Stimulated activated effector memory CD8-positive, alpha-beta T cell treated with anti-CD3 and anti-CD28 coated beads, Interleukin-12 subunit alpha, Interleukin-12 subunit beta, amount 100 ng/mL, for 72 hours (primary cell): ENCODE measurements at regions not wholly inside any gene's neighbourhood (a gene's known extent, or its start where the extent isn't known, plus 50 kb on each side); places are given as distances from the start of the nearest gene placed in this dataset.
"Not testable (repeated sequence)": the region's sequence is repeated elsewhere in the genome, so short reads cannot be mapped to it uniquely, and the experiment has no call there.

Experiments used
- ATAC-seq: fragments of 150-1000 bp; cut with Tn5 transposase; 2 replicates; pipeline ENCODE4 v1.10.0; 2021
- DNase-seq, 2 donors: peaks; one replicate each; pipeline ENCODE4 v3.0.0; 2021 to 2022; ENCODE audit warnings: low spot score in 2 of 2
- H3K27ac Mint-ChIP-seq: one replicate; pipeline ENCODE4 v1.8.0; 2022; ENCODE audit warnings: mild to moderate bottlenecking, mixed read lengths
- H3K36me3 Mint-ChIP-seq: one replicate; pipeline ENCODE4 v1.8.0; 2022; ENCODE audit warnings: mild to moderate bottlenecking, mixed read lengths
- H3K4me1 Mint-ChIP-seq: one replicate; pipeline ENCODE4 v1.8.0; 2022; ENCODE audit warnings: mixed read lengths
- H3K4me3 Mint-ChIP-seq: one replicate; pipeline ENCODE4 v1.8.0; 2022; ENCODE audit warnings: mild to moderate bottlenecking, mixed read lengths
- H3K9me3 Mint-ChIP-seq: one replicate; pipeline ENCODE4 v1.8.0; 2022; ENCODE audit warnings: mixed read lengths

DNA sequence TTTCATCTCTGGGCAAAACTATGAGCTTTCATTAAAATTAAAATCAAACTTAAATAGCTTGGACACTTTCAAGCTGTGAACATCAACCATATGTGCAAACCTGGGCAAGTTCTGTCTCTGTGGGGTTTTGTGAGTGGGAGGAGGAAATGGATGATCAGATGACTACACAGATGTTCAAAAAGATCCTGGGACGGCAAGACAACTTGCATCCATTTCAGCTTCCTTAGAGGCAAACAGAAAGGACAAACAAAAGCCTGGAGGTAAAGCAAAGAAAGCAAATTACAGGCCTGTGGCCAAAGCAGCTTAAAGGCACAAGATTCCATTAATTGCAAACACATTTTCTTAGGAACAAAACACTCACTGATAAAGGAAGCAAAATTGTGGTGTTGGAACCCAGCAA is 222.2 kb downstream of the NEBL start:
- Mint-ChIP-seq H3K4me1 (no peaks in the 10 kb centered on the region), H3K9me3 (peaks cover 7% of the 10 kb centered on the region), H3K4me3 (no peak overlapping the region), H3K36me3 (no peaks in the 10 kb centered on the region), H3K27ac (no peak overlapping the region)
- DNase-seq (no peak), ATAC-seq (no peak)

DNA sequence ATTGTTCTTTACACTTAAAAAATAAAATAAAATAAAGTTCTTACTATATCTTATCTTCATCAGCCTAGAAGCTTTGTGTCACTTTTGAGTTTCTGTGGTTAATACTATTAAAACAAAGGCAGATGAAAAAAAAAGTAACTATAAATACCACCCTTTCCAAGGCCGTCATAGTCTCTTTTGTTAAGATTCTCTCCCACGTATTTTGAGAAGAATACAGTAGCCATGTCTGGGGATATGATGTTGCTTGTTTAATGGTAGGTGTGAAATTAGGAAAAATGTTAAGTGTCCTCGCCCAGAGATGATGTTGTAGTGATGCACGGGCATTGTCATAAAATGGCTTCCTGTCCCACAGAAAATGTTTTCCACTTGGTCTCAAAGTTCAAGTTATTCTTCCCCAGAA is 223.9 kb downstream of the NEBL start:
- no peak overlapping the region for H3K4me3 Mint-ChIP-seq
- H3K4me1 Mint-ChIP-seq, result no peaks in the 10 kb centered on the region
- ATAC-seq, result no peak

DNA sequence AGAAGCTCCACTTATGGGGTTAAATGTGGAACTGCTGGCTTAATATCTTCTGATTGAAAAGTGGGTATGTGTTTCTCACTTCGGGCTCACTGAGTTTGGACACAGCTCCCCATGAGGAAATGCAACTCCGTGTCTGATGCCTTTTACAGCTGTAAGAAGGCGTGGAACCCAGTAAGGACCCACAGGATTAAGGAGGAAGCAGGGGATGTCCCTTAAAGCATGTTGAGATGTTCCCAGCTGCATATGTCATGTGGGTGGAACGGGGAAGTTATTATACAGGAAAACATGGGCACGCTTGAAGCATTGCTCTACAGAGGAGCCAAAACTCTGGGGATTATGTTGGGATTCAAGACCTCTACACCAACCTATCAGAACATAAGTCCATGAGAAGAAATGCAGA is 224.4 kb downstream of the NEBL start:
- Mint-ChIP-seq H3K9me3 (peaks cover 14% of the 10 kb centered on the region), H3K27ac (no peak overlapping the region), H3K36me3 (no peaks in the 10 kb centered on the region), H3K4me3 (no peak overlapping the region), H3K4me1 (no peaks in the 10 kb centered on the region)
- DNase-seq, result no peak
- ATAC-seq, result no peak

More for the DNA sequence above, 223.9 kb downstream of the NEBL start:
- H3K9me3 Mint-ChIP-seq, result peaks cover 10% of the 10 kb centered on the region
- DNase-seq, result no peak
- no peak overlapping the region for H3K27ac Mint-ChIP-seq
- no peaks in the 10 kb centered on the region for H3K36me3 Mint-ChIP-seq

DNA sequence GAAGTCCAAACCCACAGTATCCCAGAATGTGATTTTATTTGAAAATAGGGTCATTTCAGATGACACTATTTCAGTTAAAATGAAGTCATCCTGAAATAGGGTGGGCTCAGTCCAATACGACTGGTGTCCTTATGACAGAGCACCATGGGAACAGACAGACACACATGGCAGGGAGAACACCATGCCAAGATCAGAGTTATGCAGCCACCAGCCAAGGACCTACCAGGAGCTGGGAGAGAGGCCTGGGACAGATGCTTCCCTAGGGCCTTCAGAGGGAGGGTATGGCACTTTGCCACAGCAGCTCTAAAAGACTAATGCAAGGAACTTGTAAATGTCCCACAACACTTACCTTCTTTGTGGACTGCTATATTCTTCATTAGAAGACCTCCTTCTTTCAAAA is 226.5 kb downstream of the NEBL start:
- H3K27ac Mint-ChIP-seq, result no peak overlapping the region
- no peak overlapping the region for H3K4me3 Mint-ChIP-seq
- peaks cover 17% of the 10 kb centered on the region for H3K9me3 Mint-ChIP-seq
- no peaks in the 10 kb centered on the region for H3K36me3 Mint-ChIP-seq
- ATAC-seq (no peak), DNase-seq (no peak)
- no peaks in the 10 kb centered on the region for H3K4me1 Mint-ChIP-seq

DNA sequence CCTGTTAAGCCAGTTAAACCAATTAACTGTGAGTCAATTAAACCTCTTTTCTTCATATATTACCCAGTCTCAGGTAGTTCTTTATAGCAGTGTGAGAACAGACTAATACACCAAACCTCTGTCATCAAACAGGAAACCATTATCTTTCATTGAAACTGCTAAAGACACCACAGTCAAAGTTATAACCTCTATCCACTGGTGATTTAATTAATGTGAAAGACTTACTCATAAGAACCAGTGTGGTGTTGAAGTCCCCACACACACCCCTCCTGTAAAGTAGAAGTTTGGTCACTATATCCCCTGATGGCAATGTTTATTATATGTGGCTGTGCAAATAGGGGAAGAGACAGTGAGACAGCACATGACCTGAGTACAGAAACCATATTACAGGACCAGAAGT is 228.1 kb downstream of the NEBL start:
- no peak overlapping the region for H3K27ac Mint-ChIP-seq

DNA sequence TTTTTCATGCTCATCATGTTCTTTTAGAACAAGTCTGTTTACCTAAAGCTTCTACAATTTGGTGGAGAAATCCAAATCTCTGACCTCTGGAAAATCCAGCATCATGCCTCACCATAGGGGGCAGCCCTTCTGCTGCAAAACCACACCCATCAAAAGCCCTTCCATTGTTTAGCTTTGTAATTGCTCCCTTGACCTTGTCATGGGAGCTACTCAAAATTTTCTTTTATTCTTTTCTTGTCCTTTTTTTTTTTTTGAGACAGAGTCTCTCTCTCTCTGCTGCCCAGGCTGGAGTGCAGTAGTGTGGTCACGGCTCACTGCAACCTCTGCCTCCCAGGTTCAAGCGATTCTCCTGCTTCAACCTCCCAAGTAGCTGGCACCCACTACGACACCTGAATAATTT is 234.4 kb downstream of the NEBL start:
- Mint-ChIP-seq H3K36me3 (no peaks in the 10 kb centered on the region), H3K4me1 (no peaks in the 10 kb centered on the region), H3K27ac (no peak overlapping the region), H3K9me3 (peaks cover 12% of the 10 kb centered on the region), H3K4me3 (no peak overlapping the region)
- ATAC-seq (no peak), DNase-seq (no peak)

More for the DNA sequence above, 228.1 kb downstream of the NEBL start:
- Mint-ChIP-seq H3K36me3 (no peaks in the 10 kb centered on the region), H3K4me1 (no peaks in the 10 kb centered on the region), H3K4me3 (no peak overlapping the region), H3K9me3 (peaks cover 19% of the 10 kb centered on the region)
- no peak for ATAC-seq
- no peak for DNase-seq

DNA sequence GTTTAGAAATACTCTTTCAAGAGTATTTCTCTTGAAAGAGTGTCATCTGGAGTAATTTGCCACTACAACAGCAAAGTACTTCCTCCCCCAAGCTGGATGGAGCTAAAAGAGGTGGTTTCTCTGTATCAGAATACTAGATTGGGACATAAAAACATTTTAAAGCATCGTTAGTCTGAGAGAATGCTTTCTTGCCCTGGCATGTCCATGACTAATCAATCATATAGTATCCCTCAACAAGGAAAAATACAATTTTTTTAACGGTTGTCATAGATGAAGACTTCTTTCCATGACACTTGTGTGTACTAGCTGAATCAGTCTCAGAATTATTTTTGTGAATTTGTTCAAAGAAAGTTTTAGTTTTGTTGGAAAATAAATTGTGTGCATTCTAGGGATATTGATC is 237.9 kb downstream of the NEBL start:
- Mint-ChIP-seq H3K27ac (no peak overlapping the region), H3K4me1 (no peaks in the 10 kb centered on the region), H3K4me3 (no peak overlapping the region), H3K9me3 (peaks cover 15% of the 10 kb centered on the region), H3K36me3 (no peaks in the 10 kb centered on the region)
- no peak for DNase-seq
- no peak for ATAC-seq

DNA sequence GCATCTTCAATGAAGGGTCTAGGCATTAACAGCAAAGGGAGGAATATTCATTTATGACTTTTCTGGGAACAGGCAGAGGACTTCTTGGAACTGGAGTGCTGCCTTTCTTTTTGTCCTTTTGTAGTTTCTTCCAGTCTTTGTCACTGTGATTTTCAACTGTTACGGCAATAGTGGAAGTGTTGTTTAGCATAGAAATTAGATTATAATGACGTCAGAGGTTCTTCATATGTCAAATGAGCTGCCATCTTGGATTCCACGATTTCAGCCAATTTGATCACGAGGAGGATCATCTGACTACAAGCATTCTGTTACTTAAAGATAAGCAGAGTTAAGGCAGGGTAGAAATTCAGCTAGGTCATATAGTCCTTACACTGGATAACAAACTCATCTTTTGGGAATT is 239.0 kb downstream of the NEBL start:
- no peak overlapping the region for H3K4me3 Mint-ChIP-seq

DNA sequence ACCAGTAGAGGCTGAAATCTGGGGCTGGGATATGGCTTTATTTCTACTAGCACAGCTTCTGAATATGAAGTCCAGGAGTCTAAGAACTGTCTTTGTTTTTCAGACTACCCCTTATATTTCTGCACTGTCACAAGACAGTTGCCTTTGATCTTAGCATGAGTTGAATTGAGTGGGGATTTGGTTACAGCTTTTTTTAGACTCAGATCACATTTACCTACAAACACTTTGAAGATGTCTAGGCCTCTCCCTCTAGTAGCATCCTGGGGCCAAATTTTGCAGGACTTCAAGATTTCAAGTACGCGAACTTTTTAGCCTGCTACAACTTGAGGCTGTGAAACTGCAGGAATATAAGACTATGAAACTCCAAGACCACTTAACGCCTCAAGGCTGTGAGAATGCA is 240.2 kb downstream of the NEBL start:
- no peak overlapping the region for H3K27ac Mint-ChIP-seq
- H3K4me1 Mint-ChIP-seq, result no peaks in the 10 kb centered on the region
- H3K36me3 Mint-ChIP-seq, result no peaks in the 10 kb centered on the region
- ATAC-seq (no peak), DNase-seq (no peak)
- peaks cover 14% of the 10 kb centered on the region for H3K9me3 Mint-ChIP-seq
- no peak overlapping the region for H3K4me3 Mint-ChIP-seq

More for the DNA sequence above, 239.0 kb downstream of the NEBL start:
- Mint-ChIP-seq H3K9me3 (peaks cover 14% of the 10 kb centered on the region), H3K4me1 (no peaks in the 10 kb centered on the region), H3K27ac (no peak overlapping the region), H3K36me3 (no peaks in the 10 kb centered on the region)
- DNase-seq (no peak), ATAC-seq (no peak)

DNA sequence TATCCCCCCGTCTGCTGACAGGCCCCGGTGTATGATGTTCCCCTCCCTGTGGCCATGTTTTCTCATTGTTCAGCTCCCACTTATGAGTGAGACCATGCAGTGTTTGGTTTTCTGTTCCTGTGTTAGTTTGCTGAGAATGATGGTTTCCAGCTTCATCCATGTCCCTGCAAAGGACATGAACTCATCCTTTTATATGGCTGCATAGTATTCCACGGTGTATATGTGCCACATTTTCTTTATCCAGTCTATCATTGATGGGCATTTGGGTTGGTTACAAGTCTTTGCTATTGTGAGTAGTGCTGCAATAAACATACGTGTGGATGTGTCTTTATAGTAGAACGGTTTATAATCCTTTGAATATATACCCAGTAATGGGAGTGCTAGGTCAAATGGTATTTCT is 244.7 kb downstream of the NEBL start:
- DNase-seq, ATAC-seq, H3K4me3 Mint-ChIP-seq, H3K27ac Mint-ChIP-seq, H3K36me3 Mint-ChIP-seq, H3K4me1 Mint-ChIP-seq: not testable (repeated sequence)
- peaks cover 16% of the 10 kb centered on the region for H3K9me3 Mint-ChIP-seq

DNA sequence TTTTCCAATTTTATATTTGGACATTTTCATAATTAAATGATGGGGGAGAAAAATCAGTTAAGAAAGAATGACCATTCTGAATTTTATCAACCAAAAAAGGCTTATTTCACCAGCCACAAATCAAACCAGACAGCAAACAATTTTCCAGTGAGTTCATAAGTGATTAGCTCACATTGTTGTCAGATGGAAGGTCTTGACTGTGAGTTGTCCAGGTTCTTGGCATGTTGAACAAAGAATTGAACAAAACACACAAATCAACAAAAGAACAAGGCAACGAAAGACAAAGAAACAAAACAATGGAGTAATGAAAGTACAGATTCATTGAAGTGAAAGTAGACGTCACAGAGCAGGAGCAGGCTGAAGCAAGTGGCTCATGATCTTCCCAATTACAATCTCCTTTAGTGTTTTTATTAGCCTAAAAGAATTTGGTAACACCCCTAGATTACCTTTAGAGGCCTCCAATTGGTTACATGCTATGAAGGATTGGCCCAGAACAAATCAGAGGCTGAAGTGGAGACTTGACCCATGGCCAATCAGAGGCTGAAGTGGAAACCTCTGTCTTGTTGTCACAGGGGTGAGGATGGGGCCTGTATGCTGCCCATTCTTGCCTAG is 248.7 kb downstream of the NEBL start:
- DNase-seq (no peak), ATAC-seq (no peak)
- Mint-ChIP-seq H3K4me1 (no peaks in the 10 kb centered on the region), H3K4me3 (no peak overlapping the region), H3K27ac (no peak overlapping the region), H3K36me3 (no peaks in the 10 kb centered on the region), H3K9me3 (peaks cover 14% of the 10 kb centered on the region)

DNA sequence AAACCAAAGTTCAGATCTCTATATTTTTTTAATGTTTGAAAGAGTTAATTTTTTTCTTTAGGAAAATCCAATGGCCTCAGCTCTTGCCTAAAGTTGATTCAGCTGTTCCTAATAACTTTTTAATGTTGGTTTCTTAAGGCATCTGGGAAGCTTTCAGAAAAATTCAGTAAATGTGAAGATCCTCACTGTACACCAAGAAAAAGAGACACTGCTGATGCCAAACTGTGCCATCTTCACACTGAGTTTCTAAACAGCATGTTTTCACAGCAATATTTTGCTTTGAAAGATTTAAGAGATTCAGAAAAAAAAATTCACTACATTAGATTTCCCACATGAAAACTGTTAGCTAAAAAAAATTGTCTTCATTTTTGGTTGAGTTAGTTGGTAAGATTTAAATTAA is 249.4 kb downstream of the NEBL start:
- Mint-ChIP-seq H3K27ac (no peak overlapping the region), H3K36me3 (no peaks in the 10 kb centered on the region), H3K4me3 (no peak overlapping the region), H3K4me1 (no peaks in the 10 kb centered on the region), H3K9me3 (peaks cover 14% of the 10 kb centered on the region)
- no peak for ATAC-seq
- no peak for DNase-seq

DNA sequence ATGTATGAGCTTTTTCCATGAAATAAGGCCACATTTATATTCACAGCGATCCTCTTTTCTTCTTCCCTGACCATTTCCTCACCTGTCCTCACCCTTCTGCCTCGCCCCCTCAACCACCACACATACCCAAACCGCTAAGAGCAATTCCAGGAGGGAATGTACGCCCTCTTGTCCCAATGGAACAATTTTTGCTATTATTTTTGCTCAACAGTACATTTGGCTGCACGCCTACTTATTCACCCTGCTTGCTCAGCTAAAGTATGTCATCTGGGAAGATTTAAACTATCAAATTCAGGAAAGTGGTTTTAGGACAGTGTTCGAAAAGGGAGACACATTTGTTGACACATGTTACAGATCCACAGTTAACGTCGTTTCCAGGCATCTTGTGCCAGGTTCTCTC is 252.7 kb downstream of the NEBL start:
- no peaks in the 10 kb centered on the region for H3K36me3 Mint-ChIP-seq
- no peak overlapping the region for H3K27ac Mint-ChIP-seq
- H3K9me3 Mint-ChIP-seq, result peaks cover 9% of the 10 kb centered on the region
- no peak overlapping the region for H3K4me3 Mint-ChIP-seq
- no peak for DNase-seq
- no peak for ATAC-seq
- no peaks in the 10 kb centered on the region for H3K4me1 Mint-ChIP-seq

DNA sequence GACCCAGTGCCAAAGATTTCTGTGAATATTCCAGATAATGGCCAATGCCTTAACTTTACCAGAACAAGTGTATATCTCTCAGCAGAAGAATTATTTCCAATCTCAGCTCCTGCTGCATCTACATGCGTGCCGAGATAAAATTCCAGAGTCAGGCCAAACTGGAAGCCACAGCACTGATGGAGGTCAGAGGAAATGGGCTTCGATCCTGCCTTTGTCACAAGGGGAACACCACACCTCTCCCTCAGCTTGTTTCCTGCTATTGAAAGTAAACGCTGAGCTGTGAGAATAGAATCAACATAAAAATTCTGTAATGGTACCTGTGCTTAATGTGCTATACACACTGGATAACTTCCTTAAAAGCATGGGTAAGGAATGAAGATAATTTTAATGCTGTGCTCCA is 255.5 kb downstream of the NEBL start:
- ATAC-seq (no peak), DNase-seq (no peak)
- H3K36me3 Mint-ChIP-seq, result no peaks in the 10 kb centered on the region
- no peak overlapping the region for H3K4me3 Mint-ChIP-seq
- H3K9me3 Mint-ChIP-seq, result peaks cover 17% of the 10 kb centered on the region
- H3K4me1 Mint-ChIP-seq, result no peaks in the 10 kb centered on the region
- no peak overlapping the region for H3K27ac Mint-ChIP-seq

DNA sequence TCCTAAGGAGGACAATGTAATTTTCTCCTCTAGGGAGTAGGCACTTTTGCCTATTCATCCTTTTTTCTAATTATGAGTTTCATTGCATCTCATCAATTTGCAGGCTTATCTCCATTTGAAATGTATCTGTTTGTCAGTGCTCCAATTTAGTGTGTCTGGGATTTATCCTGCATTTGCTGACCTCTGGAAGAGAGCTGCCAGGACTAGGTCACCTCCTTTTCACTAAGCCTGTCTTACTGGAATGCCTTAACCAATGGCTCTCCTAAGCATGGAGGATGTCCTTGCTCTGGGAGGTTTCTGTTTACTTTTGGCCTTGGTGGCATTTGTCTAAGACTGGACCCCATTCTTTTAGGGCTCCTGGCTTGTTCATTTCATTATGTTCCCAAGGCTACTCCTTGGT is 261.5 kb downstream of the NEBL start:
- DNase-seq, result no peak
- no peaks in the 10 kb centered on the region for H3K4me1 Mint-ChIP-seq
- H3K9me3 Mint-ChIP-seq, result peaks cover 15% of the 10 kb centered on the region
- H3K36me3 Mint-ChIP-seq, result no peaks in the 10 kb centered on the region
- no peak overlapping the region for H3K4me3 Mint-ChIP-seq
- no peak overlapping the region for H3K27ac Mint-ChIP-seq
- no peak for ATAC-seq

DNA sequence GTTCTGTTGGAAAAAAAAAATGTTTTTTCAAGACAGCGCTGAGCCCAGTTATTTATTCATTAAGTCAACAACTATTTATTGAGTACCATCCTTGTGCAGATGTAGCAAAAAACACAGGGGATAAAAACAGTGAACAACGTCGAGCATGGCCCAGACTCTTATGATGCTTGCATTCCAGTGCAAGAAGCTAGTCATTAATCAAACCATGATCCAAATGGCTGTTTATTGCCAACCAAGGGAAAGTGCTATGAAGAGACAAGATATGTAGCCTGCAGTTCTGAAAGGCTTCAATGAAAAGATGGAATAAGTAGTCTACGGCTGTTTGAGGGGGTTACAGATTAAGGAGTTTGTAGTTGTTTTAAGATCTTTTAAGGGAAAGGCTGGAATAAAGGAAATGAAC is 262.3 kb downstream of the NEBL start:
- DNase-seq (no peak), ATAC-seq (no peak)
- H3K9me3 Mint-ChIP-seq, result peaks cover 15% of the 10 kb centered on the region
- H3K36me3 Mint-ChIP-seq, result no peaks in the 10 kb centered on the region
- no peak overlapping the region for H3K27ac Mint-ChIP-seq
- H3K4me1 Mint-ChIP-seq, result no peaks in the 10 kb centered on the region
- no peak overlapping the region for H3K4me3 Mint-ChIP-seq

DNA sequence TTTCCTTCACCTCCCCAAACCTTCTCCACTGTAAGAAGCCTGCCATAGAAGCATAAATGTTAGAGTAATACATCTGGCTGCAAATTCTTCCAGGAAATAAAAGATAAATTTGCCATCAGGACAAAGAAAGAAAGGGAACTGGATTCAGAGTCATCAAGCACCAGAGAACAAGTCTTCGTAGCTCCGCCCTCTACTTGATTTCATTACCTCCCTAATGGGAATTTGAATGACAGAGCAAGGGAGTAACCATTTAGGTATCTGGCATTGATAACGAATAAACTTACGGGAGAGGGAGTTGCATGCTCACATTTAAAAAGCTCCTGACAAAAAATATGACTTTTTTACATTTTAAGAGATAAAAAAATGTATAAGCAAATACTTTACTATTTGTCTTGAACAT is 263.4 kb downstream of the NEBL start:
- peaks cover 9% of the 10 kb centered on the region for H3K9me3 Mint-ChIP-seq
- H3K36me3 Mint-ChIP-seq, result no peaks in the 10 kb centered on the region
- H3K4me1 Mint-ChIP-seq, result no peaks in the 10 kb centered on the region

More for the DNA sequence above, 263.4 kb downstream of the NEBL start:
- no peak overlapping the region for H3K27ac Mint-ChIP-seq
- ATAC-seq (no peak), DNase-seq (no peak)
- H3K4me3 Mint-ChIP-seq, result no peak overlapping the region
